SK-N-SH treated with all-trans-retinoic acid at 6 μM for 48 hours (cell line): ENCODE measurements at regions not wholly inside any gene's neighbourhood (a gene's known extent, or its start where the extent isn't known, plus 50 kb on each side); places are given as distances from the start of the nearest gene placed in this dataset.
"Not testable (repeated sequence)": the region's sequence is repeated elsewhere in the genome, so short reads cannot be mapped to it uniquely, and the experiment has no call there.

Experiments used
- ATAC-seq: fragments of 200-7000 bp; cut with Tn5 transposase; 3 replicates; pipeline ENCODE4 v1.9.1; 2020; ENCODE audit warnings: mild to moderate bottlenecking, moderate library complexity
- ARNTL ChIP-seq: fragments of 450-650 bp; formaldehyde crosslinking; IDR thresholded peaks from 2 replicates; pipeline ENCODE4 v1.5.0; 2020; ENCODE audit warnings: low read depth, mild to moderate bottlenecking, moderate library complexity, borderline replicate concordance
- BACH2 ChIP-seq: fragments of 250-450 bp; sonication (Bioruptor Pico); IDR thresholded peaks from 2 replicates; pipeline ENCODE4 v1.9.0; 2021; ENCODE audit warnings: mild to moderate bottlenecking, borderline replicate concordance
- ESRRG ChIP-seq: fragments of 250-450 bp; sonication (Bioruptor Pico); IDR thresholded peaks from 2 replicates; pipeline ENCODE4 v1.6.1; 2021; ENCODE audit warnings: mild to moderate bottlenecking
- GLIS3 ChIP-seq: fragments of 250-450 bp; sonication (Bioruptor Pico); IDR thresholded peaks from 2 replicates; pipeline ENCODE4 v1.5.0; 2020; ENCODE audit warnings: mild to moderate bottlenecking, moderate library complexity
- OSR1 ChIP-seq: fragments of 250-450 bp; sonication (Bioruptor Pico); IDR thresholded peaks from 2 replicates; pipeline ENCODE4 v1.8.0; 2022; ENCODE audit warnings: moderate library complexity, mild to moderate bottlenecking, inconsistent platforms
- POU6F1 ChIP-seq: fragments of 250-450 bp; sonication (Bioruptor Pico); IDR thresholded peaks from 2 replicates; pipeline ENCODE4 v1.8.0; 2021; ENCODE audit warnings: low read depth, mild to moderate bottlenecking, moderate library complexity, borderline replicate concordance
- PPARA ChIP-seq: fragments of 250-450 bp; sonication (Bioruptor Pico); IDR thresholded peaks from 2 replicates; pipeline ENCODE4 v1.5.0; 2020; ENCODE audit warnings: mild to moderate bottlenecking, borderline replicate concordance
- RARB ChIP-seq: fragments of 250-450 bp; sonication (Bioruptor Pico); IDR thresholded peaks from 2 replicates; pipeline ENCODE4 v1.8.0; 2021; ENCODE audit warnings: mild to moderate bottlenecking, moderate library complexity
- SNAI2 ChIP-seq: fragments of 250-450 bp; sonication (Bioruptor Pico); IDR thresholded peaks from 2 replicates; pipeline ENCODE4 v1.5.0; 2020; ENCODE audit warnings: mild to moderate bottlenecking, moderate library complexity
- TOX ChIP-seq: fragments of 250-450 bp; sonication (Bioruptor Pico); IDR thresholded peaks from 2 replicates; pipeline ENCODE4 v1.8.0; 2021; ENCODE audit warnings: mild to moderate bottlenecking, moderate library complexity, borderline replicate concordance
- ZC3H10 ChIP-seq: fragments of 250-450 bp; sonication (Bioruptor Pico); IDR thresholded peaks from 2 replicates; pipeline ENCODE4 v1.5.1; 2021; ENCODE audit warnings: mild to moderate bottlenecking, moderate library complexity
- ZFP3 ChIP-seq: fragments of 250-450 bp; sonication (Bioruptor Pico); IDR thresholded peaks from 2 replicates; pipeline ENCODE4 v1.5.0; 2020; ENCODE audit warnings: mild to moderate bottlenecking, moderate library complexity
- ZFP30 ChIP-seq: fragments of 450-650 bp; formaldehyde crosslinking; IDR thresholded peaks from 2 replicates; pipeline ENCODE4 v1.5.0; 2022; ENCODE audit warnings: mild to moderate bottlenecking, moderate library complexity
- ZNF565 ChIP-seq: fragments of 450-650 bp; formaldehyde crosslinking; conservative IDR thresholded peaks from 2 replicates; pipeline ENCODE4 v1.5.0; 2020; ENCODE audit warnings: low read depth, mild to moderate bottlenecking, moderate library complexity
- ZNF70 ChIP-seq: fragments of 450-650 bp; formaldehyde crosslinking; IDR thresholded peaks from 2 replicates; pipeline ENCODE4 v1.5.0; 2020; ENCODE audit warnings: mild to moderate bottlenecking, moderate library complexity
- ZNF8 ChIP-seq: fragments of 450-650 bp; formaldehyde crosslinking; IDR thresholded peaks from 2 replicates; pipeline ENCODE4 v1.5.0; 2020; ENCODE audit warnings: mild to moderate bottlenecking, moderate library complexity
- TF ChIP-seq, protein P1 (sequence below): fragments of 250-450 bp; sonication (Bioruptor Pico); IDR thresholded peaks from 2 replicates; pipeline ENCODE4 v1.5.0; 2020; ENCODE audit warnings: mild to moderate bottlenecking, moderate library complexity

DNA sequence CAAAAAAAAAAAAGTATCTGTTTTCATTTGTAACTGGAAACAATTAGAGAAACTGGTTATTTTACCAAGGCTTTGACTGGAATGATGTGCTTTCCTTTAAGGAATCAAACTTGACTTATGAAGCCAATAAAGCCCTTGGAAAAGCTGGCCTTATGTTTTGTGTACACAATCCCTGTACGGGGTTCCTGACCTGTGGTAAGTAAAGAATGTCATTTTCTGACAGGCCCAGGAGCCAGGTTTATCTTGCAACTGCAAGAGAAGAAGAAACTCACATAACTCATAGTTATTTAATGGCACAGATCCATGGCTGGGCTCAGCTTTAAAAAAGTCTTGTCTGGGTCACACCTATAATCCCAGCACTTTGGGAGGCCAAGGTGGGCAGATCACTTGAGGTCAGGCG, 235.9 kb upstream of the RAI14 start:
- ATAC-seq: not testable (repeated sequence)

DNA sequence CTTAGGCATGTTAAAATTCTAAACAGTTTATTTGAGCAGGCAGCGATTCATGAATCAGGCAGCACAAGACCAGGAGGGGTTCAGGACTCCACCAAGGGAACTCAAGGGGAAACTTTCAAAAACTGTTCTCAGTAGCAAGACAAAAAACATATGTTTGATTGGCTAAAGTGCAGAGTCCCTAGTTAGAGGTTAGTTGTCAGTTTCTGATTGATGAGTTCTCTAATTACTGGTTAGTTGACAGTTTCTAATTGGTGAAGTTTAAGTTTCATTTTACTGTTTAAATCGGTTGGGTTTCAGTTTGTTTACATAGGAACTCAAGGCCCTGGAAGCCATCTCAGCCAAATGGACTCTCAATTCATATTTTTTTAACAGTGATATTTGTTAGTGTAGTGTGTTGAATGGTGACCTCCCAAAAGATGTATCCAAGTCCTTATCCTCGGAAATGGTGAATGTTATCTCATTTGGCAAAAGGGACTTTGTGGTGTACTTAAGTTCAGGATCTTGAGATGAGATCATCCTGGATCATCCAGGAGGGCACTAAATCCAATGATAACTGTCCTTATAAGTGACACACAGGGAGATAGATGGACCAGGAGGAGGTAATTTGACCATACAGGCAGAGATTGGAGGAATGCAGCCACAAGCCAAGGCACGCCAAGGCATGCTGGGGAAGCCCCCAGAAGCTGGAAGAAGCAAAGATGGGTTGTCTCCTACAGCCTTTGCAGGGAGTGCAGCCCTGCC, 219.2 kb upstream of the RAI14 start:
- ATAC-seq: no peak
- TF ChIP-seq ZNF8 (CRISPR knock-in tag): no peak
- TF ChIP-seq, protein P1, sequence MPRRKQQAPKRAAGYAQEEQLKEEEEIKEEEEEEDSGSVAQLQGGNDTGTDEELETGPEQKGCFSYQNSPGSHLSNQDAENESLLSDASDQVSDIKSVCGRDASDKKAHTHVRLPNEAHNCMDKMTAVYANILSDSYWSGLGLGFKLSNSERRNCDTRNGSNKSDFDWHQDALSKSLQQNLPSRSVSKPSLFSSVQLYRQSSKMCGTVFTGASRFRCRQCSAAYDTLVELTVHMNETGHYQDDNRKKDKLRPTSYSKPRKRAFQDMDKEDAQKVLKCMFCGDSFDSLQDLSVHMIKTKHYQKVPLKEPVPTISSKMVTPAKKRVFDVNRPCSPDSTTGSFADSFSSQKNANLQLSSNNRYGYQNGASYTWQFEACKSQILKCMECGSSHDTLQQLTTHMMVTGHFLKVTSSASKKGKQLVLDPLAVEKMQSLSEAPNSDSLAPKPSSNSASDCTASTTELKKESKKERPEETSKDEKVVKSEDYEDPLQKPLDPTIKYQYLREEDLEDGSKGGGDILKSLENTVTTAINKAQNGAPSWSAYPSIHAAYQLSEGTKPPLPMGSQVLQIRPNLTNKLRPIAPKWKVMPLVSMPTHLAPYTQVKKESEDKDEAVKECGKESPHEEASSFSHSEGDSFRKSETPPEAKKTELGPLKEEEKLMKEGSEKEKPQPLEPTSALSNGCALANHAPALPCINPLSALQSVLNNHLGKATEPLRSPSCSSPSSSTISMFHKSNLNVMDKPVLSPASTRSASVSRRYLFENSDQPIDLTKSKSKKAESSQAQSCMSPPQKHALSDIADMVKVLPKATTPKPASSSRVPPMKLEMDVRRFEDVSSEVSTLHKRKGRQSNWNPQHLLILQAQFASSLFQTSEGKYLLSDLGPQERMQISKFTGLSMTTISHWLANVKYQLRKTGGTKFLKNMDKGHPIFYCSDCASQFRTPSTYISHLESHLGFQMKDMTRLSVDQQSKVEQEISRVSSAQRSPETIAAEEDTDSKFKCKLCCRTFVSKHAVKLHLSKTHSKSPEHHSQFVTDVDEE (CRISPR knock-in tag): no peak
- no peak for TF ChIP-seq SNAI2 (CRISPR knock-in tag)
- no peak for TF ChIP-seq ZFP3 (CRISPR knock-in tag)
- no peak for TF ChIP-seq TOX (CRISPR knock-in tag)
- TF ChIP-seq GLIS3 (CRISPR knock-in tag): no peak
- TF ChIP-seq ZNF70 (CRISPR knock-in tag): no peak
- TF ChIP-seq ZNF565 (CRISPR knock-in tag): no peak
- TF ChIP-seq ZC3H10 (CRISPR knock-in tag): no peak

DNA sequence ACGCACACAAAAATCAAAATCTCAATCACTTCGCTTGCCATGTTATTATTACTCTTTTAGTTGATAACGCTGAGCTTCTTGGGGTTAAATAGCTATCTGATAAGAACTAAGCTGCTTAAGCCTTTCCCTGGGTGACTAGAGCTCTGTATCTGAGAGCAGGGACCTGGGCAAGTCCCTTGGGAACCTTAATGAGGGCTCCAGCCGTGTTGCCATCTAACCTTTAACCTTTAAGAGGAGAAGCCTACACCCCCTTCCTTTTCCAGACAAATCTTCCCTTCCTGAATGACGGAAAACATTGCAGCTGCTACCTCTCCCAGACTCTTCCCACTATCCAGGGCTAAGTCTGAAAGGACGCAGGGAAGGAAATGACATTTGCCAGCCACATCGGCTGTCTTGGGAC, 216.5 kb upstream of the RAI14 start:
- TF ChIP-seq SNAI2 (CRISPR knock-in tag): no peak
- no peak for TF ChIP-seq BACH2
- TF ChIP-seq POU6F1 (CRISPR knock-in tag): no peak
- TF ChIP-seq TOX (CRISPR knock-in tag): no peak
- no peak for TF ChIP-seq OSR1 (CRISPR knock-in tag)
- no peak for TF ChIP-seq ZFP30
- TF ChIP-seq GLIS3 (CRISPR knock-in tag): no peak
- TF ChIP-seq ZNF565 (CRISPR knock-in tag): no peak
- no peak for TF ChIP-seq RARB
- TF ChIP-seq, protein P1 (CRISPR knock-in tag): no peak
- no peak for TF ChIP-seq ARNTL (CRISPR knock-in tag)
- TF ChIP-seq ESRRG (CRISPR knock-in tag): no peak
- no peak for TF ChIP-seq ZFP3 (CRISPR knock-in tag)
- no peak for ATAC-seq

DNA sequence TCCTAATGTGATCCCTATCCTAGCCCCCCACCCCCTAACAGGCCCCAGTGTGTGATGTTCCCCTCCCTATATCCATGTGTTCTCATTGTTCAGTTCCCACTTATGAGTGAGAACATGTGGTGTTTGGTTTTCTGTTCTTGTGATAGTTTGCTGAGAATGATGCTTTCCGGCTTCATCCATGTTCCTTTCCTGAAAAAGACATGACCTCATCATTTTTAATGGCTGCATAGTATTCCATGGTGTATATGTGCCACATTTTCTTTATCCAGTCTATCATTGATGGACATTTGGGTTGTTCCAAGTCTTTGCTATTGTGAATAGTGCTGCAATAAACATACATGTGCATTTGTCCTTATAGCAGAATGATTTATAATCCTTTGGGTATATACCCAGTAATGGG, 214.4 kb upstream of the RAI14 start:
- ATAC-seq: not testable (repeated sequence)

- TF ChIP-seq BACH2 (no peak), ZFP3 (CRISPR knock-in tag) (no peak), ESRRG (CRISPR knock-in tag) (no peak), POU6F1 (CRISPR knock-in tag) (no peak), OSR1 (CRISPR knock-in tag) (no peak), ZNF70 (CRISPR knock-in tag) (no peak), PPARA (CRISPR knock-in tag) (no peak)
- TF ChIP-seq, protein P1 (CRISPR knock-in tag): no peak
- ATAC-seq: no peak
Measured at GRCh38 chr5:34447424-34447823, 208.7 kb upstream of the RAI14 start.
